Right lobe of liver (tissue), 4 donors: ENCODE measurements at regions not wholly inside any gene's neighbourhood (a gene's known extent, or its start where the extent isn't known, plus 50 kb on each side); places are given as distances from the start of the nearest gene placed in this dataset.
"Not testable (repeated sequence)": the region's sequence is repeated elsewhere in the genome, so short reads cannot be mapped to it uniquely, and the experiment has no call there.

ENCODE experiments used
- POLR2A ChIP-seq: fragments of 450-650 bp; IDR thresholded peaks from one replicate; pipeline ENCODE4 v1.6.1; 2017; ENCODE audit warnings: antibody characterized with exemption, mild to moderate bottlenecking
- TF ChIP-seq, protein P1 (sequence below), 4 donors: fragments of 200-600 bp in 3 of 4; fragments of 450-650 bp in 1 of 4; IDR thresholded peaks; one replicate each; pipeline versions ENCODE4 v1.5.1 to v1.8.0; 2016 to 2022; ENCODE audit warnings: antibody characterized with exemption in 4 of 4, mild to moderate bottlenecking in 2 of 4
- donor health status: DM: no; HTN: no; CAD: no.
- donor health status: DM: no; HTN: no; CAD: no.
- donor health status: DM: no; HTN: yes; CAD: no.

GRCh38 chr9:38993690-38994089, 273.8 kb upstream of the FAM240B start:
- TF ChIP-seq, protein P1, sequence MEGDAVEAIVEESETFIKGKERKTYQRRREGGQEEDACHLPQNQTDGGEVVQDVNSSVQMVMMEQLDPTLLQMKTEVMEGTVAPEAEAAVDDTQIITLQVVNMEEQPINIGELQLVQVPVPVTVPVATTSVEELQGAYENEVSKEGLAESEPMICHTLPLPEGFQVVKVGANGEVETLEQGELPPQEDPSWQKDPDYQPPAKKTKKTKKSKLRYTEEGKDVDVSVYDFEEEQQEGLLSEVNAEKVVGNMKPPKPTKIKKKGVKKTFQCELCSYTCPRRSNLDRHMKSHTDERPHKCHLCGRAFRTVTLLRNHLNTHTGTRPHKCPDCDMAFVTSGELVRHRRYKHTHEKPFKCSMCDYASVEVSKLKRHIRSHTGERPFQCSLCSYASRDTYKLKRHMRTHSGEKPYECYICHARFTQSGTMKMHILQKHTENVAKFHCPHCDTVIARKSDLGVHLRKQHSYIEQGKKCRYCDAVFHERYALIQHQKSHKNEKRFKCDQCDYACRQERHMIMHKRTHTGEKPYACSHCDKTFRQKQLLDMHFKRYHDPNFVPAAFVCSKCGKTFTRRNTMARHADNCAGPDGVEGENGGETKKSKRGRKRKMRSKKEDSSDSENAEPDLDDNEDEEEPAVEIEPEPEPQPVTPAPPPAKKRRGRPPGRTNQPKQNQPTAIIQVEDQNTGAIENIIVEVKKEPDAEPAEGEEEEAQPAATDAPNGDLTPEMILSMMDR (IDR thresholded peaks at IDR 0.05): not testable (repeated sequence)
- not testable (repeated sequence) for TF ChIP-seq POLR2A
